HUES64 (cell line): ENCODE measurements at regions not wholly inside any gene's neighbourhood (a gene's known extent, or its start where the extent isn't known, plus 50 kb on each side); places are given as distances from the start of the nearest gene placed in this dataset.

Experiments
- H3K27ac ChIP-seq: 2 replicates; pipeline ENCODE4 v1.7.0; 2013; ENCODE audit warnings: low read depth, low read length, inconsistent platforms
- H3K27me3 ChIP-seq: 2 replicates; pipeline ENCODE4 v1.6.1; 2013; ENCODE audit warnings: mild to moderate bottlenecking, low read length; ENCODE audit not compliant: insufficient read depth
- H3K36me3 ChIP-seq: 2 replicates; pipeline ENCODE4 v1.6.1; 2013; ENCODE audit warnings: mild to moderate bottlenecking, low read length; ENCODE audit not compliant: insufficient read depth
- H3K4me1 ChIP-seq: 2 replicates; pipeline ENCODE4 v1.6.1; 2013; ENCODE audit warnings: mild to moderate bottlenecking, low read length, moderate library complexity; ENCODE audit not compliant: insufficient read depth
- H3K4me3 ChIP-seq: 2 replicates; pipeline ENCODE4 v1.5.1; 2013; ENCODE audit warnings: mild to moderate bottlenecking, low read length, moderate library complexity
- H3K9ac ChIP-seq: 2 replicates; pipeline ENCODE4 v1.6.1; 2013; ENCODE audit warnings: mild to moderate bottlenecking, low read depth, low read length
- H3K9me3 ChIP-seq: 2 replicates; pipeline ENCODE4 v1.6.1; 2013; ENCODE audit warnings: low read depth, low read length; ENCODE audit not compliant: insufficient read depth
- WGBS: fragments of 150-250, 120-280 bp; methylation state at CpG from one replicate; pipeline ENCODE4 v1.1.7; 2013; ENCODE audit warnings: missing lambda C conversion rate; 5-methylcytosine and 5-hydroxymethylcytosine counted together

GRCh38 chr4:151934766-151935165 is 174.0 kb upstream of the GATB start:
- H3K9me3 ChIP-seq, result no peaks in the 10 kb centered on the region
- H3K36me3 ChIP-seq, result no peaks in the 10 kb centered on the region
- no peak overlapping the region for H3K4me3 ChIP-seq
- H3K9ac ChIP-seq, result no peak overlapping the region
- no peaks in the 10 kb centered on the region for H3K4me1 ChIP-seq
- no peaks in the 10 kb centered on the region for H3K27me3 ChIP-seq
- 94% methylated on average over 5 of the region's 5 CpGs for WGBS
- no peak overlapping the region for H3K27ac ChIP-seq

DNA sequence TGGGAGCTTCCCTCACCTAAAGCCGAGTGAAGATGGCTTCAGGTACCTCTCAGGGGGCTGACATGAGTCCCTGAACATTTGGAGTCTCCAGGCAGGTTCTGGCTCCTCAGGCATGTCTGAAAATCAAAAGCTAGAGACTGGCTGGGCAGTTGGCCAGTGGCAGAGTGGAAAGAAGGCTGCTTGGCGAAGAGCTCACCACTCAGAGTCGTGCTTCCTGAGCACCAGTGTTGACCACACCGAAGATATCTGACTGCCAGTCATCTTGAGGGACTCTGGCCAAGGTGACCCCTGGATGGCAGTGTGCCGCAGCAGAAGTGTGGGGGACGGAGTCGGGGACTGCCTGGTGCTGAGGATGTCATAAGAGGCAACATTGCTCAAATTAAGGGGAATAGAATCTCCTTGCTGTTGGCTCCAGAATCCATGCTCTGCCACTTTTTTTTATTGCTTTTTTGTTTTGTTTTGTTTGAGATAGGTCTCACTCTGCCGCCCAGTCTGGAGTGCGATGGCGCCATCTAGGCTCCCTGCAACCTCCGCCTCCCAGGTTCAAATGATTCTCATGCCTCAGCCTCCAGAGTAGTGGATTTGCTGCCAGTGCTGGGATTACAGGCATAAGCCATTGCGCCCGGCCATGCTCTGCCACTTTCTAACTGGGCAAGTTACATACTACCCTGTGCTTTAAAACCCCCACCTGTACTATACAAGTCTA is 172.5 kb upstream of the GATB start:
- Histone ChIP-seq H3K9ac (no peak overlapping the region), H3K27ac (no peak overlapping the region), H3K4me3 (no peak overlapping the region), H3K4me1 (no peaks in the 10 kb centered on the region), H3K27me3 (no peaks in the 10 kb centered on the region), H3K36me3 (no peaks in the 10 kb centered on the region), H3K9me3 (no peaks in the 10 kb centered on the region)
- WGBS, result 91% methylated on average over 13 of the region's 13 CpGs

GRCh38 chr4:151931563-151931962 is 170.8 kb upstream of the GATB start:
- Histone ChIP-seq H3K27me3 (no peaks in the 10 kb centered on the region), H3K9me3 (no peaks in the 10 kb centered on the region), H3K27ac (no peak overlapping the region), H3K36me3 (no peaks in the 10 kb centered on the region), H3K4me1 (no peaks in the 10 kb centered on the region), H3K4me3 (no peak overlapping the region), H3K9ac (no peak overlapping the region)
- WGBS, result 89% methylated on average over 2 of the region's 2 CpGs

DNA sequence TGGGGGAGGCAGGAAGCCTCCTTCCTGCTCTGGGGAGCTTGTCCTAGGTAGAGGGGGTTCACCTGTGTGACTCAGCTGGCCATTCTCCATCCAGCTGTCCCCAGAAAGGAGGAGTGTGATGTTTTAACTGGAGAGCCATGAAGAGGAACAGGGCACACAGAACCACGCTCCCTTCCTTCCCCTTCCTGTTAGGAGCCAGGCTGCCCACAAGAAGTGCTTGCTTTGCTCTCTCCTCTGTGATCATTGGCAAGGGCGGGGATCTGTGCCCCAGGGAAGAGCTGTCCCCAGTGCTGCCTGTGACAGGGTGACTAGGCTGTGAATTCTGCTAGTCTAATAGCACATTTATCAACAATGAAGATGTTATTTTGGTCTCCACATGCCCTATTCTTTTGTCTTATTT is 169.6 kb upstream of the GATB start:
- Histone ChIP-seq H3K9ac (no peak overlapping the region), H3K36me3 (no peaks in the 10 kb centered on the region), H3K27me3 (no peaks in the 10 kb centered on the region), H3K9me3 (no peaks in the 10 kb centered on the region), H3K4me3 (no peak overlapping the region), H3K4me1 (no peaks in the 10 kb centered on the region), H3K27ac (no peak overlapping the region)
- WGBS, result 93% methylated on average over 2 of the region's 2 CpGs

DNA sequence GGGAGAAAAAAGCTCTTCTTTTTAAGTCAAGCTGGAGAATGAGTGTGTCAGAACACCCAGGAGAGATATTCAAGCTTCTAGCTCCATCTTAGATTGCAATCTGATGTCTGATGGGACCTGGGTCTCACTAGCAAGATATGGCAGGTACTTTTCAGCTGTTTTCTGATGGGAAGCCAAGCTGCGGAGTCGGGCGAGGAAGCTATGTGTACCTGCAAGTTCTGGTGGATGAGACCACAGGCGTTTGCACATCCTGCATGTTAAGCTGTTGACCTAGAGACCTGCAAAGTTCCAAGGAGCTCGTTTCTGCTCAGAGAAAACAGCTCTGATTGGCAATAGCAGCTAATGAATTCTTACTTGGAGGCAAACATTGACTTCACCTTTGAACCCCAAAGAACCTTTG is 167.3 kb upstream of the GATB start:
- H3K9ac ChIP-seq, result no peak overlapping the region
- H3K4me3 ChIP-seq, result no peak overlapping the region
- WGBS, result 92% methylated on average over 5 of the region's 5 CpGs
- no peaks in the 10 kb centered on the region for H3K36me3 ChIP-seq
- H3K9me3 ChIP-seq, result no peaks in the 10 kb centered on the region
- no peaks in the 10 kb centered on the region for H3K4me1 ChIP-seq
- H3K27ac ChIP-seq, result no peak overlapping the region
- H3K27me3 ChIP-seq, result no peaks in the 10 kb centered on the region

GRCh38 chr4:151922811-151923210 is 162.0 kb upstream of the GATB start:
- Histone ChIP-seq H3K36me3 (no peaks in the 10 kb centered on the region), H3K4me3 (no peak overlapping the region), H3K27ac (no peak overlapping the region), H3K9ac (no peak overlapping the region), H3K27me3 (no peaks in the 10 kb centered on the region), H3K4me1 (no peaks in the 10 kb centered on the region; the same call in 1 of the 2 replicates), H3K9me3 (no peaks in the 10 kb centered on the region)
- 95% methylated on average over 5 of the region's 5 CpGs for WGBS

DNA sequence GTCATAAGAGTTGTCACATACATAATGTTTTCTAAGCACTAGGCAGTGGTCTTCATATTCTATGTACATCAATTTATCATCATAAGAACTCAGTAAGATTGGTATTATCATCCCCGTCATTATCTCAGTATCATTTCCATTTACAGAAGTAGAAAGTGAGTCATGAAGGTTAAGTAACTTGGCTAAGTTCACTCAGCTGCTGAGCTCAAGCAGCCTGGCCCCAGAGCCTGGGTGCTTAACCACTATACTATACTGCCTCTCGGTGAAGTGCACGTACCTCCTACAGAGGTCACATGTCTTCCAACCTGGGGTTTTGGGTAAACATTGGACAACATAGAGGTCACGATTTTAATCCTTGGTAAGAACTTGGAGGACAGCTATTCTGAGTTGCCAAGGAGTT is 161.5 kb upstream of the GATB start:
- no peaks in the 10 kb centered on the region for H3K36me3 ChIP-seq
- H3K4me3 ChIP-seq, result no peak overlapping the region
- H3K4me1 ChIP-seq, result peaks cover 3% of the 10 kb centered on the region; the same call in 1 of the 2 replicates
- H3K27me3 ChIP-seq, result no peaks in the 10 kb centered on the region
- no peak overlapping the region for H3K9ac ChIP-seq
- WGBS, result 93% methylated on average over 3 of the region's 4 CpGs
- H3K27ac ChIP-seq, result no peak overlapping the region
- no peaks in the 10 kb centered on the region for H3K9me3 ChIP-seq

GRCh38 chr4:151921811-151922210 is 161.0 kb upstream of the GATB start:
- Histone ChIP-seq H3K27me3 (no peaks in the 10 kb centered on the region), H3K9ac (no peak overlapping the region), H3K9me3 (no peaks in the 10 kb centered on the region), H3K4me1 (peaks cover 8% of the 10 kb centered on the region; the same call in 1 of the 2 replicates), H3K4me3 (no peak overlapping the region), H3K36me3 (no peaks in the 10 kb centered on the region), H3K27ac (no peak overlapping the region)
- 86% methylated on average over 4 of the region's 4 CpGs for WGBS

DNA sequence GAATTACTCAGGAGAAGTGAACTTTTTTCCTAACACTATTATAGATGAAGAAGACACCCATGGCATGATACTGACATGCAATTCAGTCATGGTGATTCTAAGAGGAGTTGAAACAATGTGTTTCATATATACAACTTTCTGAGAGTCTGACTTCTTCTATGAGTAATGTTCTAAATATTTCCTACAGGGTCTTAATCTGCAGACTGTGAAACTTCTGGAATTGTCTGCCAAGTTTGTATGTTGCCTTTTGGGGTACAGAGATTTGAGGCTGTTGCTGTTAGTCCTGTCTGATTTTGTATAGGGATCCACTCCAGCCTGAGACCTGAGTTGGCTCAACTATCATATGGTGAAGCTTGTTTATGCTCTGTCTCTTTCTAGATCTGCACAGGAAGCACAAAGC is 160.6 kb upstream of the GATB start:
- H3K36me3 ChIP-seq, result no peaks in the 10 kb centered on the region
- H3K9ac ChIP-seq, result no peak overlapping the region
- H3K4me3 ChIP-seq, result no peak overlapping the region
- H3K9me3 ChIP-seq, result no peaks in the 10 kb centered on the region
- peaks cover 9% of the 10 kb centered on the region; the same call in 1 of the 2 replicates for H3K4me1 ChIP-seq
- H3K27me3 ChIP-seq, result no peaks in the 10 kb centered on the region
- H3K27ac ChIP-seq, result no peak overlapping the region

- H3K27ac ChIP-seq, result no peak overlapping the region
- H3K9me3 ChIP-seq, result no peaks in the 10 kb centered on the region
- no peaks in the 10 kb centered on the region for H3K36me3 ChIP-seq
- no peak overlapping the region for H3K4me3 ChIP-seq
- 82% methylated on average over 2 of the region's 2 CpGs for WGBS
- H3K4me1 ChIP-seq, result peaks cover 12% of the 10 kb centered on the region
- no peaks in the 10 kb centered on the region for H3K27me3 ChIP-seq
- no peak overlapping the region for H3K9ac ChIP-seq
Measured at GRCh38 chr4:151917145-151917734, 156.4 kb upstream of the GATB start.

DNA sequence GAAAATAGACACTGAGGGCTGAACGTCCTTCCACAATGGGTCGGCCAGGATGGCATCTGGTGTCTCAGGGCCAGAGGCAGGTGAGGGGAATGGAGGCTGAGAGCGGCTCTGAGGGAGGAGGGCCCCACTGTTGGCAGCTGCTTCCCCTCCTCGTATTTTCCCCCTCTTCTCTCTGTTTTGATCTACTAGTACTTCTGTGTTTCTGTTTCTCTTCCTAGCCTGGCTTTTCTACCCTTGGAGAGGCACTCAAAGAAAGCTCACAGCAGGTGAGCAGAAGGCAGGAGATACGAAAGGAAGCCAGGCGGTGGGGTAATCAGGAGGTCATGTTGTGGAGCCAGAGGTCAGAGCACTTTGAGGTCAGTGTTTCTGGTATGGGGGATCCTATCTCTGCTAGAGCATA is 151.8 kb upstream of the GATB start:
- H3K4me3 ChIP-seq, result no peak overlapping the region
- 61% methylated on average over 4 of the region's 6 CpGs for WGBS
- no peaks in the 10 kb centered on the region for H3K36me3 ChIP-seq
- peaks cover 24% of the 10 kb centered on the region for H3K4me1 ChIP-seq
- no peaks in the 10 kb centered on the region; the same call in 1 of the 2 replicates for H3K27me3 ChIP-seq
- no peak overlapping the region for H3K9ac ChIP-seq
- no peaks in the 10 kb centered on the region for H3K9me3 ChIP-seq
- H3K27ac ChIP-seq, result no peak overlapping the region
